Choroid plexus epithelial cell (primary cell): ENCODE measurements at regions not wholly inside any gene's neighbourhood (a gene's known extent, or its start where the extent isn't known, plus 50 kb on each side); places are given as distances from the start of the nearest gene placed in this dataset.

Experiments
- DNase-seq: peaks from one replicate; pipeline ENCODE4 v3.0.0-alpha.2; 2010; ENCODE audit warnings: low read depth
- H3K4me3 ChIP-seq: 2 replicates; pipeline ENCODE4 v1.5.1; 2011; ENCODE audit warnings: low read depth, mild to moderate bottlenecking, control low read depth, low read length, moderate library complexity
- TF ChIP-seq, protein P1 (sequence below): conservative IDR thresholded peaks from 2 replicates; pipeline ENCODE4 v1.5.1; 2011; ENCODE audit warnings: low read depth, mild to moderate bottlenecking, control low read depth, inconsistent platforms, low read length, moderate library complexity

DNA sequence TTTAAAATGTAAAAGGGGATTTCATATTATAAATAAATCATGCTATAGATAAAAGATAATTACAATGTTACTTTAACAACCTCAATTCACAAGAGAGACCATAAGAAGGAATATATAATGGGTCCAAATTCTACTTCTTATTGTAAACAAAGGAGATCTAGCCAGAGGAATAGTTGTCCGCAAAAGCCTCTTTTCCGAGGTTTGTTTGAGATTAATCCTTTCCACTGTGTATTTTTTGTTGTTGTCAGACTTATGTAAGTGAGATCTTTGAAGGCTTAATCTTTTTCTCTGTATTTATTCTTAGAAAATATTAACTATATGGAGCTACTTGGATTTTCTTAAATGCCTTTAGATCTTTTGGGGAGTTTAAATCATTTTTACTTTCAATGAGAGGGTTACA lies 1299.3 kb upstream of the WWC1 start:
- DNase-seq = no peak
- TF ChIP-seq, protein P1, sequence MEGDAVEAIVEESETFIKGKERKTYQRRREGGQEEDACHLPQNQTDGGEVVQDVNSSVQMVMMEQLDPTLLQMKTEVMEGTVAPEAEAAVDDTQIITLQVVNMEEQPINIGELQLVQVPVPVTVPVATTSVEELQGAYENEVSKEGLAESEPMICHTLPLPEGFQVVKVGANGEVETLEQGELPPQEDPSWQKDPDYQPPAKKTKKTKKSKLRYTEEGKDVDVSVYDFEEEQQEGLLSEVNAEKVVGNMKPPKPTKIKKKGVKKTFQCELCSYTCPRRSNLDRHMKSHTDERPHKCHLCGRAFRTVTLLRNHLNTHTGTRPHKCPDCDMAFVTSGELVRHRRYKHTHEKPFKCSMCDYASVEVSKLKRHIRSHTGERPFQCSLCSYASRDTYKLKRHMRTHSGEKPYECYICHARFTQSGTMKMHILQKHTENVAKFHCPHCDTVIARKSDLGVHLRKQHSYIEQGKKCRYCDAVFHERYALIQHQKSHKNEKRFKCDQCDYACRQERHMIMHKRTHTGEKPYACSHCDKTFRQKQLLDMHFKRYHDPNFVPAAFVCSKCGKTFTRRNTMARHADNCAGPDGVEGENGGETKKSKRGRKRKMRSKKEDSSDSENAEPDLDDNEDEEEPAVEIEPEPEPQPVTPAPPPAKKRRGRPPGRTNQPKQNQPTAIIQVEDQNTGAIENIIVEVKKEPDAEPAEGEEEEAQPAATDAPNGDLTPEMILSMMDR = no peak

DNA sequence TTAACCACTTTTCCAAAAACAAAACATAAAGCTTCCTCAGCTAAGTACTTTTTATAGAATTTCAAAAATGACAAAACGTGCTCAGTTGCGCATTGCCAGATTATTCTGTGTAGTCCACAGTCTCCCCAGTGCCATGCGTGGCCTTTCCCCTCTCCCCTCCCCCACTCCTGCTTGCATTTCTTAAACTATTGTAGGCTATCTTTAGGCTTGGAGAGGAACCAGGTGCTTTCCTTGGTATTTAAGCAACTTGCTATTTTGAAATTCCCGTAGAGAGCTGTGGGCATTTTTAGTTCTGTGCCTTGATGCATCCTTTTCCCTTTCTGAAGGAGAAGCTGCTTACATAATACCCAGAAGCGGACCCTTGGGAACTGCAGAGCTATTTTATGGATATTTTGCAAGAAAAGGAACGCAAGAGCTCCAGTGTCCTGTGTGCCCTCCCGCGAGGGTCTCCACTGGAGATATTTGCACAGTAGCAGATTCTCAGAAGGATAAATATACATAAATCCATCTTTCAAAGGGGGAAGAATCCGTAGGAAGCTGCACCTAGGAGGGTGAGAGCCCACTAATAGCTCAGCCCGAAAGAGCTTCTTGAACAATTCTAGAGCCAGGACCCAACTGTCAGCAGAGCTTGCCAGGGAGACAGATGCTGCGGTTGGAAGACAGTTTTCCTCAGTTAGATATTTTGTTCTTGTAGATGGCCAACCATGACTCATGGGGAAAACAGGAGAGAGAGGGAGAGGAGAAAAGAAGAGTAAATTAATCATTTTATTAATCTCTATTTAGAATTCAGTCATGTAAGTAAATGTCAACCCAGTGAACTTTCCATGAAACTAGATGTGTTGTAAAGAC lies 1298.3 kb upstream of the WWC1 start:
- DNase-seq = no peak
- TF ChIP-seq, protein P1 = no peak
- no peak overlapping the region for H3K4me3 ChIP-seq

More for the DNA sequence above, 1299.3 kb upstream of the WWC1 start:
- H3K4me3 ChIP-seq = no peak overlapping the region

DNA sequence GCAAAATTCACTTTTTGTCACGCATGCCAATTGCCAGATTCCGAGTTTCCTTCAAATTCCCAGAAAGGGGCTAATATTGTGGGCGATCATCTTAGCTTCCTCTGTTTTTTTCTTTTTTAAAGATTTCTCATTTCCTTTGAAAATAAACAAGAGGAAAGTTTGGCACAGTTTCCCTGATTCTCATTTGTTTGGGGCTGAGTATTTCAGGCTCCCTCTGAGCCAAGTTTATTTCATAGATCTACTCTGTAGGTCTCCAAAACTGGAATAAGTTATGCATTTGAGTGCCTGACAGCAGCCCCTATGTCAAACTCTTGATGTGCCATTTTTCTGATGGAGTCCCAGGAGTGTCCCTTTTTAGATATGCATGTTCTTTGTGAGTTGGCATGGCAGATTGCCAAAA lies 1297.2 kb upstream of the WWC1 start:
- no peak overlapping the region for H3K4me3 ChIP-seq
- no peak for DNase-seq
- TF ChIP-seq, protein P1 = no peak

DNA sequence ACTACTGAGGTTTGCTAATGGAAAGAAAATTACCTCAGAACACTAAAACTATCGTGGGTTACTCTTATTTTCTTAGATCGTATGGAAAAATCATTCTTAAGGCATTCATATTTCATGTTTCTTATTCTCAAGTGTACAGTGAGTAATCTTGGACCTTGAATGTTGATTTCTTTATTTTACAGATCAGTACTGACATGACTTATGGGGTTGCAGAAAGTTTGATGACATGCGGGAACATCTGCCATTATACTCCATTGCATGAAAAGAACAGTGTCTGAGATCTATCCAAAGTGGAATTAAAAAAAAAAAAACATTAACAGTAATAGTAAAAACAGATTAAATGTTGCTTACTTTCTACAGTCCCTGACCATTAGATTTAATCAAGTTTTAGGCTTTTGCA lies 1290.2 kb upstream of the WWC1 start:
- H3K4me3 ChIP-seq = no peak overlapping the region
- DNase-seq = no peak
- TF ChIP-seq, protein P1 = no peak

DNA sequence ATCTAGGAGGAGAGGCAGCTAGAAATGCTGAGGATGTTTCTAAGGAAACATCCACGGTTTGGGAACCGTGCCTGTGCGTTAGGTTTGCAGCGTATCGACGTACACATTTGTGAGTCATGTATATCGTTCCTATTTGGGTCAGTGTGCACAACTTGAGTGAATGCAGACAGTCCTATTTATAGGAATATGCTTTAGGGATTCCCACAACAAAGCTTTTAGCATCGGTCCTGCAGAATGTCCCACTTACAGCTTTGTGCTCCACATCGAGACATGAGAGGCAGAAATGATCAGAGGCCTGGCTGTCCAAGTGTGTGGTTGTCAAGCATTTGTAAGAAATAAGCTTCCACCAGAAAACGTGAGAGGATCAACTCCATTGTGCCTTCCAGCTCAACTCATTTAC lies 1282.7 kb upstream of the WWC1 start:
- TF ChIP-seq, protein P1 = no peak

DNA sequence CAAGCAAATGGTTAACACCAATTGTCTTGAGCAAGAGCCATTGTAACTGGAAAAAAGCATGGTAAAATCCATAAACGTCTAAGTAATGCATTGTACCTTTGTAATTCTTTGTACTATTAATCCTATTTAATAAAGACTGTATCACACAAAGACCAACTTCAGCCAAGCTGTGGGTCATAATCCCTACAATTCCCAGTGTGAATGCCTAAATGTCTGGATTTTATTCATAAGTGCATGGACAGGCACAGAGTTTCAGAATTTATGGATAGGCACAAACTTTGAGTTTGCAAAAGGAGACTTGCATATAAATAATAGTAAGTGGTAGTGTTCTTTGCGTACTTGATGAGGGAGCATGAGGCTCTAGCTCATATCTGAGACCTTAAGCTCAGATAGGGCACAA lies 1280.2 kb upstream of the WWC1 start:
- DNase-seq = no peak
- TF ChIP-seq, protein P1 = no peak
- no peak overlapping the region for H3K4me3 ChIP-seq

More for the DNA sequence above, 1282.7 kb upstream of the WWC1 start:
- H3K4me3 ChIP-seq = no peak overlapping the region
- no peak for DNase-seq
